LoVo (cell line): ENCODE measurements at regions not wholly inside any gene's neighbourhood (a gene's known extent, or its start where the extent isn't known, plus 50 kb on each side); places are given as distances from the start of the nearest gene placed in this dataset.

Experiments used
- DNase-seq: peaks from one replicate; pipeline ENCODE4 v3.0.0-alpha.2; 2016; ENCODE audit warnings: low spot score

DNA sequence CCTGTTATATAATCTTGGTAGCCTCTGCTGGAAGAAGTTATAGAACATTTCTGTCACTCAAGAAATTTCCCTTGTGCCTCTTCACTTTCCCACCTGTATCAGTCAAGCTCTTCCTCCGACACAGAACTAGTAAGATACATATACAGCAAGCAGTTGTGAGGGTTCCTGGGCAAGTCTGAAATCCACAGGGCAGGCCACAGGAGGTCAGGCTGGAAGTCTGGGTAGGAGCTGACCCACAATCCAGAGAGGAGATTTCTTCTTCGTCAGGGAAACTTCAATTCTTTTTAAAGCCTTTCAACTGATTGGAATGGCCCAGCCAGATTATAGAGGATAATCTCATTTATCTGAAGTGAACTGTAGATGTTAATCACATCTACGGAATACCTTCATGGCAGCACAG lies 96.4 kb upstream of the FMN2 start:
- DNase-seq, result no peak

DNA sequence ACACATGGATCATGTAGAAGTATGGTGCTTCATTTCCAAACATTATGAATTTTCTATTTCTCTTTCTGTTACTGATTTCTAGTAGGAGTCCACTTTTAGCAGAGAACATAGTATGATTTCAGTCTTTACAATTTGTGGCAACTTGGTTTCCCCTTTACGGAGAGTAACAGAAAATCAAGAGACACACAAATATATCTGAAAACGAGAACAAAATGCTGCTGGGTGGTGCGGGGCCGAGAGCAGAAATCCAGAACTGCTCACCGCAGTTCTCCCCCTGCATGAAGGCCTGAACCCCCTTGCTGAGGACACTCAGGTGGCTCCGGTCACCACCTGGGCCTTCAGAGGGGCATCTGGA lies 94.5 kb upstream of the FMN2 start:
- no peak for DNase-seq

DNA sequence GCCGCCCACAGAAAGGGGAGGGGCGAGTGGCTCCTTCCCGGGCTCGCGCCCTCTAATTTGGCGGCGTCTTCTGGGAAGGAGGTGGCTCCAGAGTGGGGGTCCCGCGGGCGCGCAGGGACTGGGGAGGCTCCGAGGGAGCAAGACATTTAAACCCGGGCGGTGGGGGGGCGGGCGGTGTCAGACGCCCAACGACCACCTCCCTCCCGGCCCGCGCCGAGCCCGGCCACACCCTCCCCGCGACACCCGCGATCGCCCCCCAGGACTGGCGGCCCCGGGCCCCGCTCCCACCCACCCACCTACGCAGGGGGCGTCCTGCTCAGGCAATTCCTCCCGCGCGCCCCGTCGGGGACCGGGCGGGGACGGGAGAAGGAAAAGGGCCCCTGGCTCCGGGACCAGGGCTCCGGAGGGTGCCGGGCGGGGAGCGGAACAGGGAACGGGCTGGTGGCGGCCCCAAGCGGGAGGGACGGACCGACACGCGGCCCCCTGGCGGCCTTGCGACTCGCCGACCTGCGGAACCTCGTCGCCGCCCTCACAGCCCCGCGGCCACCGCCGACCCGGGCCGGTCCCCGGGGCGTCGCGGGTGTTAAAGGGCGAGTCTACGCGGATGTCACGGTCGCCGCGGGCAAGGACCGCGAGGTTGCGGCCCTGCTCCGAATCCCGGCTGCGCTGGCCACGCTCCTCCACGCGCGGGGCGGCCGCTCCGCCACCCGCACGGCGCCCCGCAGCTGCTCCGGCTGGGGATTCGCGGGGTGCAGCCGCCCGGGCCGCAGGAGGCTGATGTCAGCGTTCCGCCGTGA lies 94.0 kb upstream of the FMN2 start:
- no peak for DNase-seq

DNA sequence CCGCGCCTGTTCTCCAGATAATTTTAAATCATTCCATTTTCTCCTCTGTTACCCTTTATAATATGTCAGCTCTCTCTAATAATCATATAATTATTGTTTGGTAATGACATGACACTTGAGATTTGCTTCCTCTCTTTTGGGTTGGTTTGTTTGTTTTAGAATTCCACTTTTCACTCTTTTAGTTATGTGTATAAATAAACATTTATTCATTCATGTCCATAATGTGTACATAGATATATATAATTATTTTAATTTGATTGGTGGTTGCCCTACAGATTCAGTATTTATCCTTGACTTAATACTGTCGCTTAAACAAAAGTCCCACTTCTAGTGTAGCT lies 93.4 kb upstream of the FMN2 start:
- no peak for DNase-seq

DNA sequence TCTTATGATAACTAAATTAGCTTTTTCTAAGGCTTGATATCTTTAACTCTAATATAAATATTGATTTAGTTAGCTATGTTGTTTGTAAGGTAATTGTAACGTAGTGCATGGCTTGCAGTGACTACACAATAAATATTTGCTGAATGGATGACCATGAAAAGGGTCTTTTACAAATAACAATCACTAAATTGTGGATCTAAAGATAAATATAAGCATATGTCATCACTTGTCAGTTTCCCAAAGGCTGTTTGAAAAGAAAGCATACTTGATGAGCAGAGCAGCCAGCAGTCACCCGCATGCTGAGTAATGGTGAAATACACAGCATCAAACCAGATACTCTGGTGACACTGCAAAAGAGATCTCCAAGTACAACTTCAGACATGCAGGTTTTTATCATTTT lies 92.5 kb upstream of the FMN2 start:
- no peak for DNase-seq

DNA sequence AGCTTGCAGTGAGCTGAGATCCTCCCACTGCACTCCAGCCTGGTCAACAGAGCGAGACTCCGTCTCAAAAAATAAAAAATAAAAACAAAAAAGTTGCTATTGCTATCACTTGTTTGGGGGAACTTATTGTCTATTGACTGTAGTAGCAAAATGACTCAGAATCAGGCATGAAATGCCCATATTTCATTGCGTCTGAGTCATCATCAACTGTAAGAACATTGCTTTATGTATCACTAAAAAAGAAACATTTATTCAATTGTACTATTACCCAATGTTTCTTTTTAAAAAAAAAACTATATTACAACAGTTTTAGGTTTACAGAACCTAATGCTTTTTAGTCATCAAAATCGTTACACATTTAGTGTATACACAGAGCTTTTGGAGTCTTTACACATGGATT lies 91.0 kb upstream of the FMN2 start:
- no peak for DNase-seq

DNA sequence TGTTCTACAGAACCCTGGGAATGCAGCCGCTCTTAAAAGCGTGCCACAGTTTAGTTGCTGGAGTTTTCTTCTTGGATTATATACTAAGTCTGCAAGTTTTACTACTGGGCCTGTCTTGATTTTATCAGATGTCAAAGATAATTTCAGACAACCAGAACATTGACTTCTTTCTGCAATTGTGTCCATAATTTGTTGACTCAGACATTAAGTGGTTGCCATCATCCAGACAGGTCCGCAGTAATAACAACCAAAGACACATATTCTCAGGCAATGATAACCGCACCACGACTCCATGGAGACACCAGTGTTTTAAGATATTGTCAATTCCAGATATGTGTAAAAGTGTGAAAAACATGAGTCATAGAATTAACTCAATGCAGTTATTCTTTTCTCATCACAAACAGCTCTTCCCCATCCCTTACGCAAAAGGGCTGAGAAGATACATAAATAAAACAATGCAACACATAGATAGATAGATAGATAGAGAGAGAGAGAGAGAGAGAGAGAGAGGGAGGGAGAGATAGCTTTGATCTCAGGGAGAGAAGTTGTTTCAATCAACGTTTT lies 90.4 kb upstream of the FMN2 start:
- DNase-seq, result no peak

DNA sequence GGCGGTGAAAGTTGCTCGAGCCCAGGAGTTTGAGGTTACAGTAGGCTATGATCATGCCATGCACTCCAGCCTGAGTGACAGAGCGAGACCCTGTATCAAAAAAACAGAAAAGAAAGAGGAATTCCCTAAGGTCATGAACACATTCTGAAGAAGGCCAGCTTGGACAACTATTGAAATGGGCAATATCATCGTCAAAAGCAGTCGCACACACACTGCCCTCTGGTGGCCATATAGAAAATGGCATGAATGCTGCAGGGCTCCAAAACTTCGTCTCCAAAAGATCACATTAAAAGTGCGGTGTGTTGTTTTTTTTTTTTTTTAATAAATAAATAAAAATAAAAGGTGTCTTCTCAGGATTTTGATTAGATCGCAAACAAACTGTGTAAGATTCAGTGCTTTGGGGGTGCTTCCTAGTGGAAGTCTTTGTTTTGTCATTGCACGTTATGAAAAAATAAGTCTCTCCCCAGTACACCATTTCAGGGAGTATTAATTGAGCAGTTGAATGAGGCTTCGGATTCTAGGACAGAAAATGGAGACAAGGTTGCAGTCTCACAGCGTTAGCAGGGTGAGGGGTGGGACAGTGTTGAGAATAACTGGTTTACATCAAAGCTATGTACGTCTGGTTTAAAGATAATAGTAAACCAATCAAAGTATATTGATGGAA lies 87.5 kb upstream of the FMN2 start:
- peak; percentile 12 for DNase-seq

DNA sequence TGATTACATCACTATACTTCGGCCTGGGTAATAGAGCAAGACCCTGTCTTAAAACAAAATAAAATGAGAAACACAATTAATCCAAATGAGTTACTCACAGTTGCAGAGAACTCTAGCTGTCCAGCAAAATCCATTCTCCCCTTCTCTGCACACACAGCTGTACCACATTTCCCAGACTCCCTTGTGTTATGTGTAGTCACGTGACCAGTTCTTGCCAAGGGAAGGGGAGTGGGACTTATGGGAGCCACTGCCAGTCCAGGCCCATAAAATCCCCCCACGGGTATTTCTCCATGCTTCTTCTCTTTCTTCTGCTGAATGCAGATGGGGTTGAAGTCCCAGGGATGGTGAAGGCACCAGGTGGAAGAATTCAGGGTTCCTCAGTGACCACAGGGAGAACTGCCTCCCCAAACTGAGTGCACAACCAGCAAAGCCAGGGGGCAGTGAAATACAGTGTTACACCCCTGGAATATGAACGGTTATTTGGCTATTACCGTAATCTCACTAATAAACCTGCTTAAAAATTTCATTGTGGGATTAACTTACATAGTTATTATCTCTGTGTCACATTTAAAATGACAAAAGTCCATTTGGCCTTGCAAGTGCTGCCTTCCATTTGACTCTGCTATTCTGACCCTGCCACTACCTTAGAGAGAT lies 85.6 kb upstream of the FMN2 start:
- no peak for DNase-seq

DNA sequence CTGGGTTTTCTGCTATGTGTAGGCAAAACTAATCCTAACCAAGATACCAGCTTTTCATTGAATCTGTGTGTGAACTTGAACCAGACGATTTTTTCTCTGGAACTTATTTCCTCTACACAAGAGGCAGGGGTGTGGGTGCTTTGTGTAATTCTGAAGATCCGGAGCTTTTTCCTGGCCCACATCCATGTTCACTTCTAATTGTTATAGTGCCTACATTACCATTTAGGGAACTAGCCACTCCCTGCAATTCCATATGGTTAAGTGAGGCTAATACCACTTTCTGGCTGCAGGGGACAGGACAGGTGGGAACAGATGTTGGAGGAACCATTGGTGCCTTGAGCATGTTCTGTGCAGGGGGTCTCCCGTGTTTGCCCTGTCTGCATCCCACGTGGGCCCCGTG lies 83.4 kb upstream of the FMN2 start:
- DNase-seq, result no peak

DNA sequence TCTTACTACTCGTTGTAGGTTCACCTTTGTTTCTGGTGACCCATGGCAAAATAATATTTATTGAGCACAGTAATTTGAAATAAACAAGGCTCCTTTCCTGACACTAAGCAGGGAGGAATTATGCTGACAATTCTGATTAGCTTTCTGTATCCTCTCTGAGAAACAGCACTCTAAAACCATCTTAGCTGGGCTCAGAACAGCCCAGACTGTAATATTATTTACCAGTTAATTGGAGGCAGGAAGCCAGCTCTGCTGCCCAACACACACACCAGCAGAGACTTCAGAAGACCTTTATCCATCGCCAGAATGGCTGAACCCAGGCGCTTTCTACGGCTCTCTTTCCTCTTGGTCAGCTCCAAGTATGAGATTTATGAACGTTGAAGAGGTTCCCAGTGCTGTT lies 77.6 kb upstream of the FMN2 start:
- no peak for DNase-seq

DNA sequence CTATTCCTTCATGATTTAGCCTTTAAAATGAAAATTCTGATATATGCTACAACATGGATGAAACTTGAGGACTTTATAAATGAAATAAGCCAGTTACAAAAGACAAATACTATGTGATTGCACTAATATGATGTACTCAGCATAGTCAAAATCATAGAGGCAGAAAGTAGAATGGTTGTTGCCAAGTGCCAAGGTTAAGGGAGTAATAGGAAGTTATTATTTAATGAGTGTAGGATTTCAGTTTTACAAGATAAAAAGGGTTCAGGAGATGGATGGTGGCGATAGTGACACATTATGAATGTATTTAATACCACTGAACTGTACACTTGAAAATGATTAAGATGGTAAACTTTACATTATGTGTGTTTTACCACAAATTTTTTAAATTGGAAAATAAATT lies 73.1 kb upstream of the FMN2 start:
- DNase-seq, result no peak

DNA sequence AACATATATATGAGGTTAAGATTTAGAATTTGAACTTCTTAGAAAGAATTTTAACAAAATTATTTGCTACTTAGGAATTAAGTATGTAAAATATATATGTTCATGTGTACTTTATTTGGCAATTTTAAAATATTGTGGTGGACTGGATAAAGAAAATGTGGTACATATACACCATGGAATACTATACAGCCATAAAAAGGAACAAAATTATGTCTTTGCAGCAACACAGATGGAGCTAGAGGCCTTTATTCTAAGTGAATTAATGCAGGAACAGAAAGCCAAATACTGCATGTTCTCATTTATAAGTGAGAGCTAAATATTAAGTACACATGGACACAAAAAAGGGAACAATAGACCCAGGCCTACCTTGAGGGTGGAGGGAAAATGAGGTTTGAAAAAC lies 72.2 kb upstream of the FMN2 start:
- DNase-seq, result no peak

DNA sequence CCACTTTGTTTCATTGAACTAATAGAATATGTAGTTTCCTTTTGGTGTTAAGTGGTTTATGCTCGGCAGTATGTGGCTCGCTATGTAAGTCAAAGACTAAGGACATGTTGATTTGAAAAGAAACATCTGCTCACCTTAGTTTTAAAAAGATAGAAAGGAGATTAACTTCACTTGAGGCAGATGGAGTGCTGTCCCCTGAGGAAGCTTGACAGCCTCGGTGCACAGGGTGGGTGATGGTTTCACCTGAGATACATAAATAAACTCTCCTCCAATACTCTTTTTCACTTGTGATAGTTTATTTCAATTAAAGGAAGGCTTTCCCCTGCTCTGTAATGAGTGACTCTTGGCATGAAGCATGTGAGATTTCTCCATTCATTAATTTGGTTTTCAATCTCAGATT lies 70.8 kb upstream of the FMN2 start:
- DNase-seq, result no peak

DNA sequence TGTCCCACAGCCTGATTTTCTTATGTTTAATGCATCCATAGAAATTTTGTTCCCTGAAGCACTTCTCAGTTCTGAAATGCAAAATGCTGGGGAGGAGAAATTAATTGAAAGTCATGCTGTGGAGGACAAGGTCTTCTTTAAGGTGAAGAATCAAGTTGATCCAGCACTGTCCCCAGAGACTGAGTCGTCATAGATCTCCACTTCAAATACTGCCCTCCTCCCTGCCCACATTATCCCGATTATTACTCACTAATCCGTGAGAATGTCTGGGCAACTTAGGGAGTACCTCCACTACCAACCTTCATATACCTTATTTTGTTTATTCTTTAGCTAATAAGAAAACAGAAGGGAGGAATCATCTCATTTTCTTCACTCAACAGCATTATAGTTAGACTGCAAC lies 70.0 kb upstream of the FMN2 start:
- DNase-seq, result no peak

DNA sequence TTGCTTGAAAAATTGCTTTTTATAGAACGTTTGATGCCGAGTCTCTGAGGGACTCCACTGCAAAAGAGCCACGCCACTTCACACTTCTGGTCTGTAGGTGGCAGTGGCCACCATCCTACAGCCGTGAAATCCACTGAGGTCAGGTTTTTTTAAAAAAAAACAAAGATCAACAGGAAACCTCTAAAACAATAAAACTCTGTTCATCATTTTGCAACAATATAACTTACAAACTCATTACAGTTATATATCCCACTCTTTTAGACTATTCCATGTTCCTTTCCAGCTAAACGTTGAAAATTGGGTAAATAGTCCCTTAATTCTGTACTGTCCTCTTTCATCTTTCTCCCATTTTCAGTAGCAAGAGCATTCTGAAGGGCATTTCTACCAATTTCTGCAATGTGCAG lies 64.6 kb upstream of the FMN2 start:
- DNase-seq, result peak; percentile 29

DNA sequence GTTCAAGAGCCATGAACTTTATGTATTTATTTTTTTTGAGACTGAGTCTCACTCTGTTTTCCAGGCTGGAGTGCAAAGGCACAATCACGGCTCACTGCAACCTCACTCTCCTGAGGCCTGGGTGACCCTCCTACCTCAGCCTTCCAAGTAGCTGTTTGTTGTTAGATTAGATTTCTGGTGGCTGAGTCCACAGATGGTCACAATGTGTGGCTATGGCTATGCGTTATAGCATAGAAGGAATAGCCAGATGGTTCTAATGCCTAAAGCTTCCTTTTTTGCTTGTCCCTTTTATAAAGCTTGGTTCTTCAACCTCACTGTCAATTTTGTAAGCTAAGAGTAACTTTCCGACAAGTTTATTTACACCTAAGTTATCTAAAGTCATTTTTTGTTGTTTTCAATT lies 62.3 kb upstream of the FMN2 start:
- DNase-seq, result no peak

DNA sequence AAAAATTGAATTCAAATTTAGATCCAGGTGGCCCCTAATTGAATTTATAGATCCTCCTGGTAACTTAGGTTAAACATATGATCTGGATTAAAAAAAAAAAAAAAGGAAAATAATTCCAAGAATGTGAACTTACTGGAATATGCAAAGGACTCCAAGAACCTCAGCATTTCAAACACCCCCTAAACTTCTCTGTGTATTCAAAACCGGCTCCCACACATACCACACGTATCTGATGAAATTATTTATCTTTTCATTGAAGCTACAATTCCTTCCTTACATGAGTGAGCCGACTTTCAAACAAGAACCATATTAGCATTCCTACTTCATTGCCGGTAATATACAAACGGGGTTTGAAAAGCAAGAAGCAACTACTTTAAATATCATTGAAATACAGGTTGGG lies 61.4 kb upstream of the FMN2 start:
- DNase-seq, result no peak

DNA sequence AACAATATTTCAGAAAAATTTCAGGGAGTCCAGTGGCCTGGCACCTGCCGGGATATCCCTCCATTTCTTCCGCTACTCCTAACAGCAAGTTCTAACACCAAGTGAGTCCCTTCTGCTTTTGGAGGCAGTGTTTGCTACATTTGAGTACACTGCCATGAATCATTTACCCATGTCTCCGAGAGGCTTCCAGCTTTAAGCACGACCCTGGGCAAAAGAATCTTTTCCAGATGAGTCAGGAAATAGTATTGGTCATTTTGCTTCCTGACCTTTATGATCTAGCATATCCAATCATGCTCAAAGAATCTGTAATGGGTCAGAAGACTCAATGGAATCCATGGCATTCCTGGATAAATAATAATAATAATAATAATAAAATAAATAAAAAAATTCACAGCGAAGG lies 60.7 kb upstream of the FMN2 start:
- no peak for DNase-seq

DNA sequence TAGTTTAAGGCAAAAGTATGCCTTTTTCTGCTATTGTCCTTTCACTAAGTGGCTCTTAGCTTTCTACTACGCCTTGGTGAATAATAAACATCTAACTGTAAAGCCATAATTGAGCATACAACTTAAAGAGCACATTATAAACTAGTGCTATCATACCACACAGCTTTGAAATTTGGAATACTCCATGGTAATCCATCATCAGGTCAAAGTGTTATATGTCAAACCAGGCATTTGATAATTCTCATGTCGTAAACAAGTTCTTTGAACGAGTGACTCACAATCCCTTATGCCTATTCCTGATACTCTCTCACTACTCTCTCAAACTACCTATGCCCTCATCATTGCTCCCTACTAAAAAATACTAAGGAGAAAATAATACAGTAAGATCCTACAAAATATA lies 60.3 kb upstream of the FMN2 start:
- no peak for DNase-seq

DNA sequence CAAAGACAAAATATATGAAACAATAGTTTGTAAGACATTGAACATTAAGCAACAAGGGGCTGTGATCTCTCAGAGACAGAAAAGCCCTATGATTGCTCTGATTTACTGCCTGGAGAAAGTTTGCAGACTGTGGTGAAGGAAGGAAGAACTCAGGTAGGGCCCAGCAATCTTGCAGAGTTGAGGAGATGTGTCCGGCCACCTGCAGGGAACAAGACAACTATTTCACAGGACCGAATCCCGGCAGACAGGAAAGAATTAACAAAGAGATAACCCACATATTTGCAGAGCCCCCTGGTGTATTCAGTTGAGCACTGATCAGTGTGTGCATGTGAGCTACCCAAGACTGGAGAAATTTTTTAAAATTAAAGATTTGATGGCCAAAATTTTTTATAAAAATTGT lies 58.3 kb upstream of the FMN2 start:
- no peak for DNase-seq

DNA sequence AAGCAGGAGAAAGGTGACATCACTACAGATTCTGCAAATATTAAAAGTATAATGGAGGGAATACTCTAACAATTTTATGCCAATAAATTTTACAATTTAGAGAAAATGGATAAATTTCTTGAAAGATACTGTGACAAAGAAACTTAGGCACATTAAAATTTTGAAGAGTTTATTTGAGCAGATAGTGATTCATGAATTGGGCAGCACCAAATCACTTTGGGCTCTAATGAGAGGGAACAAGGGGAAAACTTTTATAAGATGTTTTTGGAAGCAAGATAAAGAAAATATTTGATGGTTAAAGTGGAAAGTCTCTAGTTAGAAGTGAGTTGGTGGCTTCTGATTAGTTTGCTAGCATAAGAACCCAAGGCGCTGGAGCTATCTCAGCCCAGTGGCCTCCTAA lies 55.2 kb upstream of the FMN2 start:
- no peak for DNase-seq
